ENCODE measurements at regions not wholly inside any gene's neighbourhood (a gene's known extent, or its start where the extent isn't known, plus 50 kb on each side); places are given as distances from the start of the nearest gene placed in this dataset.

DNA sequence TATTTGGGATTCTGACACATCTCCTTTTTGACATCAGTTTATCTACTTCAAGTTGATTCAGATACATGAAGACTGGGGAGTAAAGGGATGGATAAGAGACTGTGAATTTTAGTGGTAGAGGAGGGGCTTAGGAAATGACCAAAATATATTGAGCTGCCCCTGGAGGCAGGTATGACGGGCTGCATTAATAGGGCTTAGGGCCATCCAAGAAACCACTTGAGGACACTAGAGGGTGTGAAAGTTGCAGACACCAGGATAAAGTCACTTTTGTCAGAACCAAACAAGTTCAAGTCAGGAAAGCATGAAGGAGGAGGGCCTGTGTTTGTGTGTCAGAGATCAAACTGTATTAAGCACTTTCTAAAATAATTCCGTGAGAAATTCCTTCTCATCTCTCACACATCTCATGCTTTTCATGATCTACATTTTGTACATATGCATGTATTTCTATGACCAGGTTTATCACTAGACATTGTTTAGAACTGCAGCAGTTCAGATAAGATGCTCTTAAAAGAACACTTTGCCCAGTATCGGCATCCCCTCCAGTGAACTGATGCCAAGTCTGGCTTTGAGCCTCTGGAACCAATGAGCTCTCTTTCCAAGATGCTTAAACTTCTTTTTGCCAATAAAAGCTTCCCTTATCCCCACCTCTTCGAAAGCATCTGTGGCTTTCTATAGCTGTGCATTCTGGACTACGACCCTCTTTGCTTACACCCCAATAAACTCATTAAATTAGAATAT is 136.9 kb downstream of the SLC38A1 start:
- intact Hi-C loops (cut with micrococcal nuclease), result no loop called here
- no peaks in the 10 kb centered on the region for H3K4me1 ChIP-seq (ENCODE audit: insufficient read depth, low read length)
- ChIA-PET CTCF (no interaction called here), POLR2A (ENCODE audit: unreplicated experiment) (no interaction called here)
- no peak overlapping the region for H2AFZ ChIP-seq (ENCODE audit: low read length)
- H3F3A ChIP-seq (ENCODE audit: low read length, unreplicated experiment), result no peaks in the 10 kb centered on the region
- no peaks in the 10 kb centered on the region for H3K9me3 ChIP-seq (ENCODE audit: low read length)
- no peak overlapping the region for H3K4me2 ChIP-seq (ENCODE audit: low read length)
- TF ChIP-seq EZH2phosphoT487 (IDR thresholded peaks at IDR 0.05; ENCODE audit: borderline replicate concordance, low read length) (no peak), EZH2 (IDR thresholded peaks at IDR 0.05; ENCODE audit: low read length, unreplicated experiment) (no peak)
- TF ChIP-seq, protein P1, sequence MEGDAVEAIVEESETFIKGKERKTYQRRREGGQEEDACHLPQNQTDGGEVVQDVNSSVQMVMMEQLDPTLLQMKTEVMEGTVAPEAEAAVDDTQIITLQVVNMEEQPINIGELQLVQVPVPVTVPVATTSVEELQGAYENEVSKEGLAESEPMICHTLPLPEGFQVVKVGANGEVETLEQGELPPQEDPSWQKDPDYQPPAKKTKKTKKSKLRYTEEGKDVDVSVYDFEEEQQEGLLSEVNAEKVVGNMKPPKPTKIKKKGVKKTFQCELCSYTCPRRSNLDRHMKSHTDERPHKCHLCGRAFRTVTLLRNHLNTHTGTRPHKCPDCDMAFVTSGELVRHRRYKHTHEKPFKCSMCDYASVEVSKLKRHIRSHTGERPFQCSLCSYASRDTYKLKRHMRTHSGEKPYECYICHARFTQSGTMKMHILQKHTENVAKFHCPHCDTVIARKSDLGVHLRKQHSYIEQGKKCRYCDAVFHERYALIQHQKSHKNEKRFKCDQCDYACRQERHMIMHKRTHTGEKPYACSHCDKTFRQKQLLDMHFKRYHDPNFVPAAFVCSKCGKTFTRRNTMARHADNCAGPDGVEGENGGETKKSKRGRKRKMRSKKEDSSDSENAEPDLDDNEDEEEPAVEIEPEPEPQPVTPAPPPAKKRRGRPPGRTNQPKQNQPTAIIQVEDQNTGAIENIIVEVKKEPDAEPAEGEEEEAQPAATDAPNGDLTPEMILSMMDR (conservative IDR thresholded peaks at IDR 0.05; ENCODE audit: low read depth, low read length), result peak; percentile 52; the same call in 1 of the 2 replicates
- ATAC-seq (peak; percentile 82), DNase-seq (peak; percentile 50)
- no TSS peak for BruUV-seq (replicated peaks)
- H3K9ac ChIP-seq (ENCODE audit: low read length), result no peak overlapping the region
- no peaks in the 10 kb centered on the region for H3K9me2 ChIP-seq (replicated peaks; ENCODE audit: low read length)
- no peaks in the 10 kb centered on the region for H3K36me3 ChIP-seq (ENCODE audit: low read depth, low read length)
- no peak overlapping the region for H3K4me3 ChIP-seq (ENCODE audit: low read length)
- H4K20me1 ChIP-seq (ENCODE audit: low read length), result no peaks in the 10 kb centered on the region
- no peaks in the 10 kb centered on the region for H3K79me2 ChIP-seq (ENCODE audit: low read length)
- no peaks in the 10 kb centered on the region for H3K27me3 ChIP-seq (ENCODE audit: low read length)
- H3K27ac ChIP-seq (ENCODE audit: low read length), result no peak overlapping the region

DNA sequence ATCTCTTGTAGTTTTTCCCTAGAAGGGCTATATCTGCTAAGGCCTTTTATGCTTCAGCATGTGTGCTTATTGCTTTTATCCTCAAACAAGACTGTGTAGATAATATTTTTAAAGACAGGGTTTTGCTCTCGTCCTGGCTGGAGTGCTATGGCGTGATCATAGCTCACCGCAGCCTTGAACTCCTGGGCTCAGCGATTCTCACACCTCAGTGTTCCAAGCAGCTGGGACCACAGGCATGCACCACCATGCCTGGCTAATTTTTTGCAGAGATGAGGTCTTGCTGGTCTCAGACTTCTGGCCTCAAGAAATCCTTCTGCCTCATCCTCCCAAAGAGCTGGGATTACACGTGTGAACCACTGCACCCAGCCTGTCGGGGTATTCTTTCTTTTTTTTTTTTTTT is 137.3 kb upstream of the SCAF11 start:
- no peaks in the 10 kb centered on the region for H3K27me3 ChIP-seq (ENCODE audit: low read length)
- ChIA-PET POLR2A (ENCODE audit: unreplicated experiment) (no interaction called here), CTCF (no interaction called here)
- no peaks in the 10 kb centered on the region for H3F3A ChIP-seq (ENCODE audit: low read length, unreplicated experiment)
- H3K79me2 ChIP-seq (ENCODE audit: low read length), result no peaks in the 10 kb centered on the region
- no peaks in the 10 kb centered on the region for H3K36me3 ChIP-seq (ENCODE audit: low read depth, low read length)
- no peaks in the 10 kb centered on the region for H4K20me1 ChIP-seq (ENCODE audit: low read length)
- no peak overlapping the region for H3K4me3 ChIP-seq (ENCODE audit: low read length)
- H3K9ac ChIP-seq (ENCODE audit: low read length), result no peak overlapping the region
- TF ChIP-seq EZH2phosphoT487 (IDR thresholded peaks at IDR 0.05; ENCODE audit: borderline replicate concordance, low read length) (no peak), EZH2 (IDR thresholded peaks at IDR 0.05; ENCODE audit: low read length, unreplicated experiment) (no peak)
- TF ChIP-seq, protein P1 (conservative IDR thresholded peaks at IDR 0.05; ENCODE audit: low read depth, low read length), result no peak
- ATAC-seq (no peak), DNase-seq (no peak)
- H3K27ac ChIP-seq (ENCODE audit: low read length), result no peak overlapping the region
- H2AFZ ChIP-seq (ENCODE audit: low read length), result no peak overlapping the region
- H3K9me2 ChIP-seq (replicated peaks; ENCODE audit: low read length), result no peaks in the 10 kb centered on the region
- intact Hi-C loops (cut with micrococcal nuclease), result loop anchor here (5.0 to 10.0 kb wide), 4 partner anchors 133 to 890 kb away; partner anchors contain the start of gene SCAF11
- no TSS peak for BruUV-seq (replicated peaks)
- H3K9me3 ChIP-seq (ENCODE audit: low read length), result no peaks in the 10 kb centered on the region
- H3K4me1 ChIP-seq (ENCODE audit: insufficient read depth, low read length), result peaks cover 20% of the 10 kb centered on the region
- no peak overlapping the region for H3K4me2 ChIP-seq (ENCODE audit: low read length)
